NCI-H526 (cell line): ENCODE measurements at regions not wholly inside any gene's neighbourhood (a gene's known extent, or its start where the extent isn't known, plus 50 kb on each side); places are given as distances from the start of the nearest gene placed in this dataset.

Source experiments
- DNase-seq, 2 experiments: peaks; one replicate each; lab custom pipeline; 2025; lab: John Stamatoyannopoulos, UW

DNA sequence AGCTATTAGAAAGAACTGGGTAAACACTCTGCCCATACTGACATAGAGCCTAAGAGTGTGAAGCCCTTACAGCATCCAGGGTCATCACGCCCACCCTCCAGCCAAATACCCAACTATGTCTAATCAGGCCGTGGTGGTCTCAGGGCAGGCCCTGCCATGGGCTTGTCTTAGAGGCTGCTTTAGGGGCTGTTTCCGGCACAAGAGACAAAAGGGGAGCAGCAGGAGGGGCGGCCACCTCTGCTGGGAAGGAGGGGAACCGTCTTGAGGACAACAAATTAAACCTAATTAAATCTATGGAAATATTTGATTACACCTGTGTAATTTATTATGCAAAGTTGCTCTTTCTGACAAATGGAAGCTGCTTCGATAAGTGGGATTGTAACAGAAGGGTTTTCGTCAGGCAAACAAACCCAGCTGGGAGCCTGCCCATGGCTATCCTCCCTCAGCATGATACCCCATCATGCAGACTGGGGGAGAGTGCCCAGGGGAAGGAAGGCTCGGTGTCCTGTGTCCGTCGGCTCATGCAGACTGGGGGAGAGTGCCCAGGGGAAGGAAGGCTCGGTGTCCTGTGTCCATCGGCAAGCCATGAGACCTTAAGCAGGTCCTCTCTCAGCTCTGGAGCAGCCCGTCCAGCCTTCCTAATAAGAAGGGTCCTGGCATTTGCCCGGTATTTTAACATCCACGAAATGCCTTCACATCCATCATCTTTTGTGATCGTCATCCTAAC, 163.6 kb upstream of the B3GAT1 start:
- DNase-seq, result peak in 1 of 2 experiments; percentile 31

DNA sequence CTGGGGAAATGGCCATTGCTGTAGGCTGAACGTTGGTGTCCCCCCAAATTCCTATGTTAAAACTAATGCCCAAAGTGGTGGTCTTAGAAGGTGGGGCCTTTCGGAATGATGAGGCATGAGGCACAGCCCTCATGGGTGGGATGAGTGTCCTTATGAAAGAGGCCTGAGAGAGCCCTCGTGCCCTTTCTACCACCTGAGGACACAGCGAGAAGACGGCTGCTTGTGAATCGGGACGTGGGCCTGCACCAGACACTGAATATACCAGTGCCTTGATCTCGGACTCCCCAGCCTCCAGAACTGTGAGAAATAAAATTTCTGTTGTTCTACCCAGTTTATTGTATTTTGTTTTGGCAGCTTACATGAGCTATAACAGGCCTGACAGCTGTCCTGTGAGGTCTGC, 162.9 kb upstream of the B3GAT1 start:
- DNase-seq, result no peak

DNA sequence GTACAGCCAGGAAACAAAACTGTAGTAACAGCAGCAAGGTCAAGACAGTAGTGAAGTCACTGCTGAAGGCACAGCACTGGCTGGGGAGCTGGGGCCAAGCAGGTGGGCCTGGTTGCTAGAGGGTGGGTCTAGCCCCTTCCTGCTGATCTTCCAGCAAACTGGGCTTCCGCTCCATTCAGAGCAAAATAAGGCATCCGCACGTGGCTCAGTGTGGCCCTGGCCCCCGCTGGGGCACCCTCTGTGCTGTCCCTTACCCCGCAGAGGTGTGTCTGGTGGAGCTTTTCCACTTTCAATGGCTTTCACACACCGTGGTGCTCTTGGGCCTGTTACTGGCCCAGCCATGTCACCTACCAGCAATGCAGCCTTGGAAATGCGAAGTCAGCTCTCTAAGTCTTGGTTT, 162.4 kb upstream of the B3GAT1 start:
- no peak for DNase-seq

DNA sequence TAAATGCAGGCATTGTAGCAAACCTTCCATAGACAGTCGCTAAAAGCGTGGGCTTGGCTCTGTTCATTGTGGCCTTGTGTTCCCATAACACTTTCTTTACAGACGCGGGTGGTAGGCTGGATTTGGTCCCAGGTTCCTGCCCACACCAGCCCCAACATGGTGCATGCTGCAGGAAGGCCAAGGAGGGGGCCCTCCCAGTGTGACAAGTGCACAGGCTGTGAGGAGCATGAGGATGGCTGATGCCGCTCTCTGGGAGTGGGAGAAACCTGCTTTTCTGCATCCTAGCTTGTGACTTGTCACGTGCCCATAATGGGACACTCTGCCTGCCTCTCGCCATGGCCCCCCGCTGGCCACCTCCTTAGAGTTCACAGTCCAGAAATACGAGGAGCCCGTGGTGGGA, 161.8 kb upstream of the B3GAT1 start:
- DNase-seq, result no peak

DNA sequence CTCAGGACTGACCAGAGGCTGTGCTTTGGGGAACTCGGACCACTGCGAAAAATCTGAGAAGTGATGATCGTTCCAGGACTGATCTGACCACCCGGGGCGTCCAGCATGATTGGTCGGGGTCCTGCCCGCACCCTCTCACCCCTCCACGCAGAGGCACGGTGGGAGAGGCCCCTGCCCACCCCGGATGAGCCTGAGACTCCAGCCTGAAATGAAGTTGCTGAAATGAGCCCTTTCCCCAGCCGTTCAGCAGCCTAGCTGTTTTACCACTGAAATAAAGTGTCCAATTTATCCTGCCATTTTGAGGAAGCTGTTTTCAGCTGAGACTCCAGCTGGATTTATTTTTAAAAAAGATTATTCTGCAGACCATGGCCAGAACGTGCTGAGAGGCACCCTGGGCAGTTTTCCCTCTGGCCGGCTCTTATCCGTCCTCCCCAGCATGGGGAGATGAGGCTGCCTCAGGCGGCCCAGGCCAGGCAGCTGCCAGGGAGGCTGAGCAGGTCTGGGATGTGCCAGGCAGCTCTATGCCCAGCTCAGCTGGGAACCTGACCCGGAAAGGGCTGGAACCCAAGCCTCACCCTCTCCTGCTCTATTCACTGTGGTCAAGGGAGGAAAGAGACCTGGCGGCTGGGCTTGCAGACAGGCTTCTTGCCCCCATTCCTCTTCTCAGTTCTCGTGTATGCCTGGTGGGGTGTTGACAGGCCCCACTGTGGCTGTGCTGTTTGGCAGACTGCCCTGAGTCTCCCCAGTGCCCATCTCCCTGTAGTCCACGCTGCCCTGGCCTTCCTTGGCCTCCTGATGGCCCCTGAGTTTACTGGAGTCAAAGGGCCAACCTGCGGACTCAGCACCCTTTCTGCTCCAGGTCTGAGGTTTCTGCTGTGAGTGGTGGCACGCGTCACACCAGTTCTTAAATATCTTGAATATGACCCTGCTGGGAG, 161.0 kb upstream of the B3GAT1 start:
- no peak for DNase-seq

DNA sequence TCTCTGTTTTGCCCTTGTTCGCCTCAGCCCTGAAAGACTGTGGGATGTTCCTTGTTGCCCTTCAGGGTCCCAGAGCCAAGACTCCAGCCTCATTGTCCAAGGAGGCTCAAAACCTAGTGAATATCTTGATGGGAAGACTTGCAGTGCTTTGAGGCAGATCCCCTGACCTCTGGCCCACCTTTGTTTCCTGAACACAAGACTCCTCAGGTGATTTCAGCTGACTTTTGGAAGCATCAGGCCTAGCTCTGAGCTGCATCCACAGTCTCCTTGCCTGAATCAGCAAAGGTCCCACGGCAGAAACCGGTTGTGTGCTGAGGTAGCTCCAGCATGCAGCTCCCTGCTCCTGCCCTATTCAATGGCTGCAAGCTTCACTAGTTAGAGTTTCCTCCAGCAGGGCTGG, 159.3 kb upstream of the B3GAT1 start:
- DNase-seq, result no peak

DNA sequence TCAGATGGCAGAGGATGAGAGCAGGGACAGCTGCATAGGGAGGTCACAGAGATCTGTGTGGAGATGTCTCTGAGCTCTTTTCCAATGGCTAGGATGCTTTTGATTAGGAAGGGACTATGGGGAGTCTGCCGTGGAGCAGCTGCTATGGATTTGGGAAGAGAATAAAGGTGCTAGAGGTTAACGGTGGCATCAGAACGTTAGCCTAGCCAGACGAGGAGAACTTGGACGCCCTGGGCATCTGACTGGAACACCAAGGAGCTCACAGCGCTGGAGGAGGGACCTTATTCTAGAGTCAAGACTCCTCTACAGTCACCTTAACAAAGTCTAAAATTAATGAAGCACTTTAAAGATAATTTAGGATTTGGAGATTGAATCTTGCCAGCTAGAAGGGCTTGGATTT, 157.2 kb upstream of the B3GAT1 start:
- no peak for DNase-seq

DNA sequence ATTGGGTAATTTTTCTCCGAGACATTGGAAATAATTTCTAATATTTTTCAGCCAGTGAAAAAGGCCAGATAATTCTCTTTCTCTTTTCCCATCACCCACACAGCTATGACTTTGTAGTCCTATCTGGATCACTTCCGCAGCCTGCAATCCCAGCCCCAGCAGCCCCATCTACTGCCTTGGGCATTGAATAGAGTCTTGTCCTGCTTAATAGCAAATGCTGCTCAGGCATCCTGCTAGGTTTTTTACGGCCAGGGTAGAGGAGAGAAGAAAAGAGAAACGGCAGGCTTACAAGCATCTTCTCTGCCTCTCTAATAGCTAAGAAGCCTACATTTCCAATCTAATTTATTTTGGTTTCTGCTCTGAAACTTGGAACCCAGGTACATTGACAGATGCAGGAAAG, 154.3 kb upstream of the B3GAT1 start:
- no peak for DNase-seq

DNA sequence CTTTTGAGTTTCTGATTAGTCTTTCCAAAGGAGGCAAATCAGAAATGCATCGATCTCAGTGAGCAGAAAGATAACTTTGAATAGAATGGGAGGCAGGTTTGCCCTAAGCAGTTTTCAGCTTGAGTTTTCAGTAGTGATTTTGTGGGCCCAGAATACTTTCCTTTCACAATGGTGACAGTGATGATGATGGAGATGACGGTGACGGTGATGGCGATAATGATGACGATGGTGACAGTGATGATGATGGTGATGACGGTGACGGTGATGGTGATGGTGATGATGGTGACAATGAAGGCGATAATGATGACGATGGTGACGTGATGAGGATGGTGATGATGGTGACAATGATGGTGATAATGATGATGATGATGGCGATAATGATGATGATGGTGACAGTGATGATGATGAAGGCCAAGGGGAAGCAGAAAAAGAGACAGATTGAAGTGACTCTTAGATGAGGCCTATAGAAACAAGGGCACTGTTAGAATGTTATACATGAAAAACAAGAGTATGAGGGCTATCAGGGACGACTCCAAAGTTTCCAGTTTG, 153.4 kb upstream of the B3GAT1 start:
- DNase-seq, result no peak

DNA sequence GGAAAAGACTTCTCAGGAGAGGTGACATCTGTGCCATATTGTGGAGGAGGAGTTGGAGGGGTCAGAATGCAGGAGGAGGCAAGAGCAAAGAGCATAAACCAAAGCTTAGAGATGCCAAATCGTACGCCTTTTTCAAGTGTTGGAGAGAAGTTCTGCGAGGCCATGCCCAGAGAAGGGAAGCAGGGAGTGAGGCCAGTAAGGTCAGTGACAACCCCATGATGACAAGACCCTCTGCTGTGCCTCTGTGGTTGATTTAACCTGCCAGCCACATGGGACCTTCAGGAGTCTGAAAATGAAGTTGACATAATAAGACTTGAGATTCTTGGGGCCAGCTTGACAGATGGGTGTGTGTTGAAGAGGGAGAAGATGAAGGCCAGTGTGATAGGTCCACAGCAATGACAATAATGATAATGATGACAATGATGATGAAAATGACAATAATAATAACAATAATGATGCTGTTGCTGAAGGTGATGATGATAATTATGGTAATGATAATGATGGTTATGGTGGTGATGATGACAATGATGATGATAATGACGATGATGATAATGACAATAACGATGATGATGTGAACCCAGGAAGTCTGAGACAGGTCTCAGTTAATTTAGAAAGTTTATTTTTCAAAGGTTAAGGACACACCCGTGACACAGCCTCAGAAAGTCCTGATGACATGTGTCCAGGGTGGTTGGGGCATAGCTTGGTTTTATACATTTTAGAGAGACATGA, 152.6 kb upstream of the B3GAT1 start:
- no peak for DNase-seq

DNA sequence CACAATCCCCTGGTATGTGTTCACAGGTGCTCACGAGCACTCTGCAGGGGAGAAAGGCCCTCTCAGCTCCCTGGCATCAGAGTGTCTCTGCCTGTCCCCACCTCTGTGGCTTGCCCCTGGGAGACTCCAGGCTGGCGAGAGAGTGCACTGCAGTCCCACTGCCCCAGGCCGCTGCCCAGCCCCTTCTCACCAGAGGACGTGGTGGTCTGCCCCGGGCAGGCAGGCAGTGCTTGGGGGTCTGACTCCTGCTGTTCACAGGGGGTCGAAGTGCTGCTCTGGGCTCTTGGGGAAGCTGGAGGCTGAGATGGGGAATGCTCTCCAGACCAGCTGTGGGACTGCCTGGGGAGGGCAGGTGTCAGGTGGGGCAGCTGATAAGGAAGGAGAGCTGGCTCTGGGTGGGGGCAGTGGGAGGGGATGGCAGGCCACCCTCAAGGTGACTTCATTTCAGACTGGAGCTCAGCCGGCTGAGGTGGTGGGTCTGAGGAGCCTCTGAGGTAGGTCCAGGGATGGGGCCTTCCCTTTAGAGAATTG, 151.0 kb upstream of the B3GAT1 start:
- DNase-seq, result no peak

DNA sequence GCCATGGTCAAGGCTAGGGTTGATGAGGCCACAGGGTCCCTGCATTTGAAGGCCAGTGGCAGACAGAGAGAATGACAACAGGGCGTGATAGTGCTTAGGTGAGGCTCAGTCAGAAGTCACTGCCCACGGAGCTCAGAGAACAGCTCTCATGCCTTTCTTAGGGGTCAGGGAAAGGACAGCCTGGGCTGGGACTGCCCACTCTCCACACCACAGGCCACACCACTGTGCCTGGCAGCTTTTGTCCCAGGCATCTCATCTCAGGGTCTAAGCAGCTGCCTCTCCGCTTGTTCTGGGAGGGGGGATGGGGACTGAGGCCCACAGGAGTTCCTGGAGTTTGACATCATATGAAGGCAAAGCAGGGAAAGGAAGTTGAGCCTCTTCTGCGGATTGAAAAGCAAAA, 150.2 kb upstream of the B3GAT1 start:
- no peak for DNase-seq

DNA sequence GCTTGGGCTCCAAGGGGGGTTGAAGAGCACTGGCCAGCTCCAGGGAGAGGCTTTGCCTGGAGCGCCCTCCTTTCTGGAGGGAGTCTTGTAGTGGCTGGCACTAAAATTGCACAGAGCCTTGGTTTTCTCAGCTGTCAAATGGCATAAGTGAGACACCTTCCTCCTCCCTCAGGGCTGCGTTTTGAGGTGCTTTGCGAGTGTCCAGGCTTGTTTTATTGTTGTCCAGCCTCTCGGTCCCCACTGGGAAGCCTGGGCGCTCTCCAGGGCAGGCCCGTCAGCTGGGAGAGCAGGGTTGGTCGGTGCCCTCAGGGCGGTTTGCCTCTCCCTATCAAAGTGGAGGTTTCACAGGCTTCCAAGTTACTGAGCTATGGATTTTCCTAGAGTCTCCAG, 149.3 kb upstream of the B3GAT1 start:
- DNase-seq, result no peak

DNA sequence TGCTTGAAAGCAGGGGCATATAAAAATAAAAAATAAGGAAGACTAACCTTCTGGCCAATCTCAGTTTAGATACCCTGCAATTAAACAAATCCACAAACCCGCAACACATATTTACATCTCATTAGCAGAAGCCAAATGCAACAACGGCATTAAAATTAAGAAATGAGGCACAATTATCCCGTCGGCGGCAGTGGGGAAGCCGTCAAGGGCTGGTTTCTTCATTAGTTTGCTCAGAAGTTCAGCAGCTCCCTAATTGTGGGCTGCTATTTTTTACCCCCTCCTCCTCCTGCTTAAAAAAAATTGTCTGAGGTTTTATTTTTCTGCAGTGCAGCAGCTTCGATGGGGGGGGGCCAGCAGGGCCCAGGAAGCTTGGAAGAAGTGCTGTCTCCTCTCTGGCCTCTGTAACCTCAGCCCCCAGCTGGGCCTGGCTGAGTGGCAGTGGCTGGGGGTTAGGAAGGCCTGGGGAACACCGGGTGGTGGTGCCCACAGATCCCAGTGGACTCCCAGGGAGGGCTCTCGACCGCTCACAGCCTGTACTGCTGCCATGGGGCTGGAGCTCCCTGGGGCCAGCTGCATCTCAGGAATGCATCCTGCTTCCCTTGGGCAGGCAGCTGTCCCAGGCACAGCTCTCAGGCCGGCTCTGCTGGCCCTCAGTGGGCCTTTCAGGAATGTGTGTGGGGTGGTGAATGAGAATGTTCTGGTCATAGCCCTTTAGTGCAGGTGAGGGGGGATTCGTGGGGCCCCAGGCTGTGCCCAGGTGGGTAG, 148.7 kb upstream of the B3GAT1 start:
- DNase-seq, result peak; percentile 80 to 81

DNA sequence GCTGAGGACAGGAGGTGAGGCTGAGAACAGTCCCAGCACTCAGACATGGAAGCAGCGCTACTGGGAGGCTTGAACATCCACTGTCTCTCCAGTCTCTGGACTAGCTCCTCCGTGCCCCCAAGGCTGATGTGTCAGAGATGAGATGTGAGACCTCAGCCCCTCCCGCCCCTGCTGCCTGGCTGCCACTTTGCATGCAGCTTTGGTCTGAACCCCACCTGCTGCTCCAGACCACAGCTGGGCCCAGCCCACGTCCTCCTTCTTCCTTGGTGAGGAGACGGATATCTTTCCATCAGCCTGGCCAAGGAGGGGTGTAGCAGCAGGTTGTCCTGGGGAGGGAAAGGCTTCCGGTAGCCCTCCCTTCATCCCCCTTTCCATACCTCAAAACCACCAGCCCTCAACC, 148.0 kb upstream of the B3GAT1 start:
- peak; percentile 86 to 90 for DNase-seq

DNA sequence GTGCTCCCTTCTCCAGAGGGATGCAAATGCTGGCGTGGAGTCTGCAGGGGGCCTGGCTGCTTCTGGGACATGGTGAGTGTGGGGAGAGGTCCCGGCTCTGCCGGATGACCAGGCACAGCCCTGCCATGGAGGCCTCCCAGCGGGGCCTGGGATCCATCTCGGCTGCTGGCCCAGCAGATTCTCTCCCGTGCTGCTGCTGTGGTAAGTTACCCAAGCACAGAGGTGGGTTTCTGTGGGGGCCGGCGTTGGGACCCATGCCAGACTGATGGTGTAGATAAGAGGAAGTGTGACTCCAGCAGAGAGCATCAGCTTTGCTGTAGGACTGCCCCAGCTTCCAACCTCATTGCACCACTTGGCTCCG, 147.5 kb upstream of the B3GAT1 start:
- no peak for DNase-seq

DNA sequence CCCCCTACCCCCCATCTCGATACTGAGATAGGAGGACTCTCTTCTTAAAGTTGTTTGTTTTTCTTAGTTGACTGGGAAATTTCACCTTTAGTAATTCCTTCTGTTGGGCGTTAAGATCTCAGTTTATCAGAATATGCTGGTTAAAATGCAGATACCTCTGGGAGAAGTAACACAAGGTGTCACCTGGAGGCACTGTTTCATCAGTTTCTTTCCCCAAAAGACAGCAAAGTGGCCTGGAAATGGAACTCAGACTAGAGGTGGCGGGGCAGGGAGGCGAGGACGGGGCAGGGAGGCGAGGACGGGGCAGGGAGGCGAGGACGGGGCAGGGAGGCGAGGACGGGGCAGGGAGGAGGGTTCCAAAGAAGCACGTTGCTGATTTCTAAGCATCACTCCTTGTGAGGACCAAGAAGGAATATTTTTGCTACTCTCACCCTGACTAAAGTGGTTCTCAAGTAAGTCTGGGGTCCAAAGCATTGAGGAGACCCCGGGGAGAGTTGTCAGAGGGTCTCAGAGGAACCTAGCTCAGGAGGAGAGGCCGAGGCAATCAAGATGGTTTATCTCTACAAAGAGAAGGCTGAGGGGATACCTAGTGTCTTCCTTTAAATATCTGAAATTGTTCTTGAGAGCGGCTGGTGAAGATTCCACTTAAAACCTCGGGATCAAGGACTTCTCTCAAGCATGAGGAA, 147.0 kb upstream of the B3GAT1 start:
- no peak for DNase-seq

DNA sequence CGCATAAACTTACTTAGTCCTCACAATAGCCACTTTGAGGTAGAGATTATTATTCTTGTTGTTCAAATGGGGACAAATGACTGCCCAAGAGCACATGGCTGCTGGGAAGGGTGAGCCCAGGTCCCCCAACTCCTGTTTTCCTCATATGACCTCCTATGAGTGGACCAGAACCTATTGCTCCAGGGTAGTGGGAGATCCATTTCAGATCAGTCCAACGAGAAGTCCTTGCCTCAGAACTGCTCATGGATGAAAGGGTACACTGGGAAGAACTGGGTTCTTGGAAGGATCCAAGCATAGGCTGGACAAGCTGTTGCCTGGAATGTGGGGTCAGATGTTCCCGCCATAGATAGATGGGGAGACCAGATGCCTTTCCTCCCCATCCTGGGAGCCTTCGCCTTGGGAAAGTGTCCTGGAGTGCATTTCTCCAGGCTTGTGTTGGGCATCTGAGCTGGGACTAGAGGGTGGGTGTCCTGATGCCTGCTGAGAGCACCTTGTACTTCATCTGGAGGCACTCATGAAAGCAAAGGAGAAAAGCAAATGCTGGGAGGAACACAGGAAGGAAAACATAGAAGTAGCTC, 146.3 kb upstream of the B3GAT1 start:
- no peak for DNase-seq

DNA sequence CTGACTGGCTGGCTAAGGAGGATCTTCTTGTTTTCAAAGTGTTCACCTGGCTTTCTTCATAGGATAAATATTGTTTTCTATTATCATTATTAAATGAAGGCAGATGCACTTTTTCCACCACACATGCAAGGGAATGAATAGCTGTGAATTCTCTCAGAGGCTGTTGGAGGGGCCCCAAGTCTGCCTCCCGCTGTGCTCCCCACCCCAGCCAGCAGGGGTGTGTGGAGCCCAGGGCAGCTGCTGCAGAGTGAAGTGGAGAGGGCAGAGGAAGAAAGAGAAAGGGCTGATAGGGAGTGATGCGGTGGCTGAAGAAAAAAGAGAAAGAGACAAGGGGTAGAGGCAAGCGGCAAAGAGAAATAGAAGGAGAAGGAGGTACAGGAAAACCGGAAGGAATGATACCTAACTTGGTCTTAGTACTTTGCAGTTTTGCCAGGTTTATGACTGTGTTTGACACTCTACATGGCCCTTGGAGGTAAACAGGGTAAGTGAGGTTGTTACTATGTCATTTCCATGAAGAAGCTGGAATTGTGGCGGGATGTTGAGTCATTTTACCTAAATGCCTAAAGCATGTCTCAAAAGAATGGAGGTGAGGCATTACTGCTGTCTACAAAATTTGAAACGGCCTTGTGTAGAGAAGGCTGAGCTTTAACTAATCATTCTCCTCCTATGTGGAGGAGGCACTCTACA, 145.7 kb upstream of the B3GAT1 start:
- DNase-seq, result no peak

DNA sequence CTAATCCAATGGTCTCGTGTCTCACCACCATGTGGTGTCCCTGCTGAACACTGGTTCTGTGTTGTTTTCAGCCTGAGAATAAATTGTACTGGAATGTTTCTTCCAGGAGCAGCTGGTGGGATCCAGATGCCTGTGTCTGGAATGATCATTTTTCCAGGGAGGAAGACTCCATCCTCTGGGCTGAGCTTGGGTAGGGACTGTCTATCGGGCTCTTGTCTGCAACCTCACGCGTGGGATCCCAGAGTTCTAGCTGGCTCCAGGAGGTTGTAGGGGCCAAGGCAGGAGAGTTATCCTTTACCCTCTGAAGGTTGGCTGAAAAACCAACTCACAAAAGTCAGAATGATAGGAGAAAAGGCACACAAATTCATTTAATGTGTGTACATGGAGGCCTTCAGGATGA, 144.1 kb upstream of the B3GAT1 start:
- no peak for DNase-seq
